ENCODE measurements at regions not wholly inside any gene's neighbourhood (a gene's known extent, or its start where the extent isn't known, plus 50 kb on each side); places are given as distances from the start of the nearest gene placed in this dataset.

DNA sequence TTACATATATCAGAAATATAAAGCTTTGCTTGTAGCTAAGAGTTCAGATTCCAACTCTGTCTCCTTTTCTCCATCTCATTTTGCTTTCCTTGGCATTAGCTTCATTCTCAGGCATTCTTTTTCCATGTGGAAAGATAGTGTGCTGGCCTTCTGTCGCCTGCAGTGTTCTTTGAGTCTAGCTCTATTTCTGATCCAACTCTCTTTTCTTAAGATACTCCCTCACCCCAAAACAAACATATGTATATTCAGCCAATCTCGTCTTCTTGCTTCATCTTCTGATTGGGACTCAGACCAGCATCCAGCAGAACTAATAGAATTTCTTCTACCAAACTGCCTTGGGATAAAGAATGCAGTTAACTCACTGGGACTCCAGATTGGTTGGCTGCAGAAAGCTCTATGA, 532.2 kb downstream of the MID1IP1 start:
- no peaks in the 10 kb centered on the region for H3K36me3 ChIP-seq (ENCODE audit: insufficient read depth, low read length)
- H3K27ac ChIP-seq (ENCODE audit: low read length), result no peak overlapping the region
- H3K79me2 ChIP-seq (replicated peaks; ENCODE audit: insufficient read depth, low read length), result no peaks in the 10 kb centered on the region
- H4K20me1 ChIP-seq (ENCODE audit: insufficient read depth), result no peaks in the 10 kb centered on the region
- H3K9me2 ChIP-seq (ENCODE audit: insufficient read depth, low read length), result no peaks in the 10 kb centered on the region
- TF ChIP-seq SMC3 (conservative IDR thresholded peaks at IDR 0.05; ENCODE audit: poor library complexity) (no peak), RAD21 (conservative IDR thresholded peaks at IDR 0.05) (no peak), TAF1 (IDR thresholded peaks at IDR 0.05; ENCODE audit: low read depth) (no peak), EZH2 (IDR thresholded peaks at IDR 0.05; ENCODE audit: borderline replicate concordance, insufficient read depth, low read length, poor library complexity, severe bottlenecking) (no peak), MXI1 (conservative IDR thresholded peaks at IDR 0.05; ENCODE audit: poor library complexity, severe bottlenecking) (no peak), EP300 (conservative IDR thresholded peaks at IDR 0.05; ENCODE audit: poor library complexity, severe bottlenecking) (no peak), POLR2AphosphoS5 (IDR thresholded peaks at IDR 0.05) (no peak)
- TF ChIP-seq, protein P1, sequence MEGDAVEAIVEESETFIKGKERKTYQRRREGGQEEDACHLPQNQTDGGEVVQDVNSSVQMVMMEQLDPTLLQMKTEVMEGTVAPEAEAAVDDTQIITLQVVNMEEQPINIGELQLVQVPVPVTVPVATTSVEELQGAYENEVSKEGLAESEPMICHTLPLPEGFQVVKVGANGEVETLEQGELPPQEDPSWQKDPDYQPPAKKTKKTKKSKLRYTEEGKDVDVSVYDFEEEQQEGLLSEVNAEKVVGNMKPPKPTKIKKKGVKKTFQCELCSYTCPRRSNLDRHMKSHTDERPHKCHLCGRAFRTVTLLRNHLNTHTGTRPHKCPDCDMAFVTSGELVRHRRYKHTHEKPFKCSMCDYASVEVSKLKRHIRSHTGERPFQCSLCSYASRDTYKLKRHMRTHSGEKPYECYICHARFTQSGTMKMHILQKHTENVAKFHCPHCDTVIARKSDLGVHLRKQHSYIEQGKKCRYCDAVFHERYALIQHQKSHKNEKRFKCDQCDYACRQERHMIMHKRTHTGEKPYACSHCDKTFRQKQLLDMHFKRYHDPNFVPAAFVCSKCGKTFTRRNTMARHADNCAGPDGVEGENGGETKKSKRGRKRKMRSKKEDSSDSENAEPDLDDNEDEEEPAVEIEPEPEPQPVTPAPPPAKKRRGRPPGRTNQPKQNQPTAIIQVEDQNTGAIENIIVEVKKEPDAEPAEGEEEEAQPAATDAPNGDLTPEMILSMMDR (IDR thresholded peaks at IDR 0.05; ENCODE audit: poor library complexity, severe bottlenecking), result no peak
- TF ChIP-seq, protein P2, sequence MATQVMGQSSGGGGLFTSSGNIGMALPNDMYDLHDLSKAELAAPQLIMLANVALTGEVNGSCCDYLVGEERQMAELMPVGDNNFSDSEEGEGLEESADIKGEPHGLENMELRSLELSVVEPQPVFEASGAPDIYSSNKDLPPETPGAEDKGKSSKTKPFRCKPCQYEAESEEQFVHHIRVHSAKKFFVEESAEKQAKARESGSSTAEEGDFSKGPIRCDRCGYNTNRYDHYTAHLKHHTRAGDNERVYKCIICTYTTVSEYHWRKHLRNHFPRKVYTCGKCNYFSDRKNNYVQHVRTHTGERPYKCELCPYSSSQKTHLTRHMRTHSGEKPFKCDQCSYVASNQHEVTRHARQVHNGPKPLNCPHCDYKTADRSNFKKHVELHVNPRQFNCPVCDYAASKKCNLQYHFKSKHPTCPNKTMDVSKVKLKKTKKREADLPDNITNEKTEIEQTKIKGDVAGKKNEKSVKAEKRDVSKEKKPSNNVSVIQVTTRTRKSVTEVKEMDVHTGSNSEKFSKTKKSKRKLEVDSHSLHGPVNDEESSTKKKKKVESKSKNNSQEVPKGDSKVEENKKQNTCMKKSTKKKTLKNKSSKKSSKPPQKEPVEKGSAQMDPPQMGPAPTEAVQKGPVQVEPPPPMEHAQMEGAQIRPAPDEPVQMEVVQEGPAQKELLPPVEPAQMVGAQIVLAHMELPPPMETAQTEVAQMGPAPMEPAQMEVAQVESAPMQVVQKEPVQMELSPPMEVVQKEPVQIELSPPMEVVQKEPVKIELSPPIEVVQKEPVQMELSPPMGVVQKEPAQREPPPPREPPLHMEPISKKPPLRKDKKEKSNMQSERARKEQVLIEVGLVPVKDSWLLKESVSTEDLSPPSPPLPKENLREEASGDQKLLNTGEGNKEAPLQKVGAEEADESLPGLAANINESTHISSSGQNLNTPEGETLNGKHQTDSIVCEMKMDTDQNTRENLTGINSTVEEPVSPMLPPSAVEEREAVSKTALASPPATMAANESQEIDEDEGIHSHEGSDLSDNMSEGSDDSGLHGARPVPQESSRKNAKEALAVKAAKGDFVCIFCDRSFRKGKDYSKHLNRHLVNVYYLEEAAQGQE (IDR thresholded peaks at IDR 0.05; ENCODE audit: borderline replicate concordance), result no peak
- no peaks in the 10 kb centered on the region for H3K27me3 ChIP-seq (ENCODE audit: insufficient read depth, low read depth, low read length)
- H3K9ac ChIP-seq (ENCODE audit: low read length), result no peak overlapping the region
- H3F3A ChIP-seq (ENCODE audit: insufficient read depth, low read length, poor library complexity, severe bottlenecking), result no peaks in the 10 kb centered on the region
- H2AFZ ChIP-seq (ENCODE audit: low read depth, low read length), result no peak overlapping the region
- H3K9me3 ChIP-seq (ENCODE audit: low read length), result no peaks in the 10 kb centered on the region
- H3K4me3 ChIP-seq (ENCODE audit: low read length), result no peak overlapping the region
- no peak overlapping the region for H3K4me2 ChIP-seq (ENCODE audit: low read length)

DNA sequence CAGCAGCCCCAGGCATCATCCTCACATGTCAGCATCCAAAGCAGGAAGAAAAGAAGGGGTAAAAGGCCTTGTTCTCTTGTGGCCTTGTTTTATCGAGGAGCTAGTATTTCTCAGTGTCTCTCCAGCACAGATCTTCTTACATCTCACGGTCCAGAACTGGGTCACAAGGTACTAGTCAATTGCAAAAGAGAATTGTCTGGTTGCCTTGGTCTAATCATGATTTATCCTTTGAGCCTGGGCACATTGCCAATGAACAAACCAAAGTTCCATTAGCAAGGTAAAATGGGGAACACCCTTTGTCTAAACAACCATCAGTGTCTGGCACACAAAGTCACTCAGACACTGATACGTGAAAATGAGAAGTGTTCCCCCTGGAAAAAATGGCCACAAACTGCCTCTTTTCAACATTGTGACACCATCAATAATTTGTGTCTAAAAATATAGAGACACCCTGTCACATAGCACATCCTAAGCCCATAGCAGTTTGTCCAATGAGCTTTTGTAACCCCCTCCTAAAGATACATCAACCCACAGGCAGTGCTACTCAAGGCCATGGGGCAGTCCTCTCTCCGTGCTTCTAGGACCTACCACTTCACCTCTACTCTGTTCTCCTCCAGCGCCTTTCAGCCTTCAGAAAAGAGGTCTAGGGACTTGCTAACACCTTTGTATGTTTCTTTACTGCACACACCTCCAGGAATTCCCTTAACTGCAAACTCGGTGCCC, 534.4 kb downstream of the MID1IP1 start:
- Histone ChIP-seq H3K4me2 (ENCODE audit: low read length) (no peak overlapping the region), H3F3A (ENCODE audit: insufficient read depth, low read length, poor library complexity, severe bottlenecking) (no peaks in the 10 kb centered on the region), H3K9ac (ENCODE audit: low read length) (no peak overlapping the region), H4K20me1 (ENCODE audit: insufficient read depth) (no peaks in the 10 kb centered on the region), H2AFZ (ENCODE audit: low read depth, low read length) (no peak overlapping the region), H3K36me3 (ENCODE audit: insufficient read depth, low read length) (no peaks in the 10 kb centered on the region), H3K4me3 (ENCODE audit: low read length) (no peak overlapping the region), H3K27ac (ENCODE audit: low read length) (no peak overlapping the region), H3K9me3 (ENCODE audit: low read length) (no peaks in the 10 kb centered on the region), H3K79me2 (replicated peaks; ENCODE audit: insufficient read depth, low read length) (no peaks in the 10 kb centered on the region), H3K27me3 (ENCODE audit: insufficient read depth, low read depth, low read length) (no peaks in the 10 kb centered on the region), H3K9me2 (ENCODE audit: insufficient read depth, low read length) (no peaks in the 10 kb centered on the region)
- TF ChIP-seq EZH2 (IDR thresholded peaks at IDR 0.05; ENCODE audit: borderline replicate concordance, insufficient read depth, low read length, poor library complexity, severe bottlenecking) (no peak), EP300 (conservative IDR thresholded peaks at IDR 0.05; ENCODE audit: poor library complexity, severe bottlenecking) (no peak), MXI1 (conservative IDR thresholded peaks at IDR 0.05; ENCODE audit: poor library complexity, severe bottlenecking) (no peak), POLR2AphosphoS5 (IDR thresholded peaks at IDR 0.05) (no peak), SMC3 (conservative IDR thresholded peaks at IDR 0.05; ENCODE audit: poor library complexity) (no peak), TAF1 (IDR thresholded peaks at IDR 0.05; ENCODE audit: low read depth) (no peak), RAD21 (conservative IDR thresholded peaks at IDR 0.05) (no peak)
- TF ChIP-seq, protein P1 (IDR thresholded peaks at IDR 0.05; ENCODE audit: poor library complexity, severe bottlenecking), result no peak
- TF ChIP-seq, protein P2 (IDR thresholded peaks at IDR 0.05; ENCODE audit: borderline replicate concordance), result no peak
